ENCODE measurements at regions not wholly inside any gene's neighbourhood (a gene's known extent, or its start where the extent isn't known, plus 50 kb on each side); places are given as distances from the start of the nearest gene placed in this dataset.

DNA sequence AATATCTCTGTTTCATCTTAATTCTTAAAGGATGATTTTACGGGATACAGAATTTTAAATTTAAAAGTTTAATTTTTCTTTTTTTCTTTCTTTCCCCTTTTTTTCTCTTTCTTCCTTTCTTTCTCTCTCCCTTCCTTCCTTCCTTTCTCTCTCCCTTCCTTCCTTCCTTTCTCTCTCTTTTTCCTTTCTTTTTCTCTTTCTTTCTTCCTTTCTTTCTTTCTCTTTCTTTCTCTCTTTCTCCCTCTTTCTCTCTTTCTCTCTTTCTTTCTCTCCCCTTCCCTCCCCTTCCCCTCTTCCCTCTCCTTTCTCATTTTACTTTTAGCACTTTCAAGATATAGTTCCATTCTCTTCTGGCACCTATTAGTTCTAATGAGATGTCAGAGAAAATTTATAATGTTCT is 61.4 kb upstream of the ADRB2 start (continued):
- TF ChIP-seq ZNF317 (CRISPR knock-in tag; IDR thresholded peaks at IDR 0.05) (no peak), SSRP1 (CRISPR knock-in tag; IDR thresholded peaks at IDR 0.05) (no peak), ZNF788 (CRISPR knock-in tag; IDR thresholded peaks at IDR 0.05; ENCODE audit: borderline replicate concordance) (no peak), CBX2 (IDR thresholded peaks at IDR 0.05; ENCODE audit: low read depth, low read length) (no peak), CBX2 (CRISPR knock-in tag; IDR thresholded peaks at IDR 0.05; ENCODE audit: low read depth) (no peak), MAFF (IDR thresholded peaks at IDR 0.05; ENCODE audit: low read depth, low read length) (no peak), KDM1A (CRISPR knock-in tag; IDR thresholded peaks at IDR 0.05) (no peak), ZSCAN20 (CRISPR knock-in tag; IDR thresholded peaks at IDR 0.05; ENCODE audit: borderline replicate concordance) (no peak), ZMYM3 (CRISPR knock-in tag; IDR thresholded peaks at IDR 0.05) (no peak), CHD4 (IDR thresholded peaks at IDR 0.05; ENCODE audit: borderline replicate concordance, low read length) (no peak), RBM39 (IDR thresholded peaks at IDR 0.05; ENCODE audit: low read depth, low read length, poor library complexity, severe bottlenecking) (no peak)

DNA sequence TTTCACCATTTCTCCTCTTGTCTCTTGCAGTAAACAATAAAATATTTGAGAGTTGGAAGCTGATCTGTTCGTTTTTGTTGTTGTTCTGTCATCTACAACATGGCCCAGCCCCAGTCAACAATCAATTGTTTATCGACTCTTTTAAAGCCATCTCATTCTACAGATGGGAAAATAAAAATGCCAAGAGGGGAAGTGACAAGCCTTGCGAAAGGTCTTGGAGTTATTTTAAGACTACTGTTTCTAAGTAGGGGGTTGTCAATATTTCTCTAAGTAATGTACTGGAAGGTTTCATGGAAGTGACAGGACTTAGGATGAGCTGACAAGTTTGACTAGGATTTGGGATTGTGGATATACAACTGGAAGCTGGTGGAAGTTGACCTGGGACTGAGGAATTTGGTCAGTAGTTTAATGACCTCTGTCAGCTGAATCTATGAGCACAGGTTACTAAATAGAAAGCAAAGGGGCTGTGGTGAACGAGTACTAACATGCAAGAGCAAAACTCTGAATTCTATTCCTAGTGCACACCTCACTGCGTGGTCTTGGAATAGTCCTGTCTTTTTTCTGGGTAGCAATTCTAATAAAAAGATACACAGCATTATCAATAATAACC is 57.5 kb upstream of the ADRB2 start:
- H3K27ac ChIP-seq (ENCODE audit: extremely low read length, insufficient read depth, low read length): no peak overlapping the region
- no peak overlapping the region for H3K9ac ChIP-seq (ENCODE audit: insufficient read depth, low read depth, low read length)
- no peaks in the 10 kb centered on the region for H3K79me2 ChIP-seq (ENCODE audit: insufficient read depth, low read length)
- H3K4me2 ChIP-seq (ENCODE audit: low read depth, low read length): no peak overlapping the region
- ATAC-seq (no peak), FAIRE-seq (no peak), DNase-seq (ENCODE audit: low spot score) (no peak)
- H3K27me3 ChIP-seq (ENCODE audit: control insufficient read depth in 1 of 2, insufficient read depth in 2 of 2, low read length in 2 of 2): no peaks in the 10 kb centered on the region; a peak in 1 of 5 replicates
- WGBS (ENCODE audit: low lambda C conversion rate): 12% methylated on average over 5 of the region's 5 CpGs
- H3K9me3 ChIP-seq (ENCODE audit: low read length): no peaks in the 10 kb centered on the region
- CTCF ChIA-PET (ENCODE audit: low intra/inter-chr PET ratio, low total read pairs): no interaction called here
- POLR2A ChIA-PET: no interaction called here
- intact Hi-C loops (cut with micrococcal nuclease; ENCODE audit: unreplicated experiment): no loop called here
- in situ Hi-C loops (cut with HindIII; ENCODE audit: extremely low pct_ligation_motif_present, low pct_unique_long_range_greater_than_20kb): no loop called here
- no peaks in the 10 kb centered on the region for H3K4me1 ChIP-seq (ENCODE audit: insufficient read depth, low read length)
- no peaks in the 10 kb centered on the region for H3K36me3 ChIP-seq (replicated peaks in 1 of 2; ENCODE audit: control insufficient read depth in 1 of 2, insufficient read depth in 2 of 2, low read length in 2 of 2)
- H3K4me3 ChIP-seq (replicated peaks in 1 of 3; ENCODE audit: insufficient read depth in 1 of 3, low read depth in 2 of 3, low read length in 3 of 3): no peak overlapping the region
- no peak overlapping the region for H2AFZ ChIP-seq (ENCODE audit: low read length)
- no peaks in the 10 kb centered on the region for H4K20me1 ChIP-seq (ENCODE audit: insufficient read depth, low read length)
- BruUV-seq (replicated peaks): no TSS peak
- TF ChIP-seq TSC22D2 (CRISPR knock-in tag; IDR thresholded peaks at IDR 0.05; ENCODE audit: borderline replicate concordance): no peak
- TF ChIP-seq ZNF546 (CRISPR knock-in tag; conservative IDR thresholded peaks at IDR 0.05): no peak
- no peak for TF ChIP-seq IKZF4 (CRISPR knock-in tag; IDR thresholded peaks at IDR 0.05; ENCODE audit: borderline replicate concordance, low read depth, not compliant biosample characterization)
- TF ChIP-seq ZNF761 (CRISPR knock-in tag; conservative IDR thresholded peaks at IDR 0.05): no peak
- TF ChIP-seq ZNF136 (CRISPR knock-in tag; IDR thresholded peaks at IDR 0.05; ENCODE audit: low read depth): no peak
- TF ChIP-seq MED13 (CRISPR knock-in tag; IDR thresholded peaks at IDR 0.05): no peak
- TF ChIP-seq SKI (IDR thresholded peaks at IDR 0.05; ENCODE audit: partially characterized antibody): no peak
- no peak for TF ChIP-seq ZNF878 (CRISPR knock-in tag; IDR thresholded peaks at IDR 0.05)
- TF ChIP-seq MEIS2 (CRISPR knock-in tag; IDR thresholded peaks at IDR 0.05): no peak
- TF ChIP-seq, protein P1, sequence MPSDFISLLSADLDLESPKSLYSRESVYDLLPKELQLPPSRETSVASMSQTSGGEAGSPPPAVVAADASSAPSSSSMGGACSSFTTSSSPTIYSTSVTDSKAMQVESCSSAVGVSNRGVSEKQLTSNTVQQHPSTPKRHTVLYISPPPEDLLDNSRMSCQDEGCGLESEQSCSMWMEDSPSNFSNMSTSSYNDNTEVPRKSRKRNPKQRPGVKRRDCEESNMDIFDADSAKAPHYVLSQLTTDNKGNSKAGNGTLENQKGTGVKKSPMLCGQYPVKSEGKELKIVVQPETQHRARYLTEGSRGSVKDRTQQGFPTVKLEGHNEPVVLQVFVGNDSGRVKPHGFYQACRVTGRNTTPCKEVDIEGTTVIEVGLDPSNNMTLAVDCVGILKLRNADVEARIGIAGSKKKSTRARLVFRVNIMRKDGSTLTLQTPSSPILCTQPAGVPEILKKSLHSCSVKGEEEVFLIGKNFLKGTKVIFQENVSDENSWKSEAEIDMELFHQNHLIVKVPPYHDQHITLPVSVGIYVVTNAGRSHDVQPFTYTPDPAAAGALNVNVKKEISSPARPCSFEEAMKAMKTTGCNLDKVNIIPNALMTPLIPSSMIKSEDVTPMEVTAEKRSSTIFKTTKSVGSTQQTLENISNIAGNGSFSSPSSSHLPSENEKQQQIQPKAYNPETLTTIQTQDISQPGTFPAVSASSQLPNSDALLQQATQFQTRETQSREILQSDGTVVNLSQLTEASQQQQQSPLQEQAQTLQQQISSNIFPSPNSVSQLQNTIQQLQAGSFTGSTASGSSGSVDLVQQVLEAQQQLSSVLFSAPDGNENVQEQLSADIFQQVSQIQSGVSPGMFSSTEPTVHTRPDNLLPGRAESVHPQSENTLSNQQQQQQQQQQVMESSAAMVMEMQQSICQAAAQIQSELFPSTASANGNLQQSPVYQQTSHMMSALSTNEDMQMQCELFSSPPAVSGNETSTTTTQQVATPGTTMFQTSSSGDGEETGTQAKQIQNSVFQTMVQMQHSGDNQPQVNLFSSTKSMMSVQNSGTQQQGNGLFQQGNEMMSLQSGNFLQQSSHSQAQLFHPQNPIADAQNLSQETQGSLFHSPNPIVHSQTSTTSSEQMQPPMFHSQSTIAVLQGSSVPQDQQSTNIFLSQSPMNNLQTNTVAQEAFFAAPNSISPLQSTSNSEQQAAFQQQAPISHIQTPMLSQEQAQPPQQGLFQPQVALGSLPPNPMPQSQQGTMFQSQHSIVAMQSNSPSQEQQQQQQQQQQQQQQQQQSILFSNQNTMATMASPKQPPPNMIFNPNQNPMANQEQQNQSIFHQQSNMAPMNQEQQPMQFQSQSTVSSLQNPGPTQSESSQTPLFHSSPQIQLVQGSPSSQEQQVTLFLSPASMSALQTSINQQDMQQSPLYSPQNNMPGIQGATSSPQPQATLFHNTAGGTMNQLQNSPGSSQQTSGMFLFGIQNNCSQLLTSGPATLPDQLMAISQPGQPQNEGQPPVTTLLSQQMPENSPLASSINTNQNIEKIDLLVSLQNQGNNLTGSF (CRISPR knock-in tag; IDR thresholded peaks at IDR 0.05): no peak
- TF ChIP-seq KDM4B (CRISPR knock-in tag; IDR thresholded peaks at IDR 0.05): no peak

All from HepG2 (cell line).